IMR-90 (cell line): ENCODE measurements at regions not wholly inside any gene's neighbourhood (a gene's known extent, or its start where the extent isn't known, plus 50 kb on each side); places are given as distances from the start of the nearest gene placed in this dataset.

Experiments
- ATAC-seq: fragments of 200-7000 bp; cut with Tn5 transposase; 2 replicates; pipeline ENCODE4 v1.9.1; 2020; ENCODE audit warnings: low read depth, mild to moderate bottlenecking, moderate library complexity
- BruUV-seq: library from RNA; stranded (reverse); fragments of 400-500 nt; replicated peaks from 2 replicates; lab custom pipeline; 2021; lab: Mats Ljungman, UMichigan
- CTCF ChIA-PET: fragments of 300-600 bp; formaldehyde crosslinking; extraction: SDS; loops from one replicate; lab custom pipeline; 2021; ENCODE audit warnings: antibody characterized with exemption; lab: Yijun Ruan, JAX
- POLR2A ChIA-PET: fragments of 300-600 bp; sonication (Branson Sonifier 250); formaldehyde crosslinking; loops from one replicate; lab custom pipeline; 2022; ENCODE audit warnings: antibody characterized with exemption; ENCODE audit not compliant: unreplicated experiment; lab: Charles Lee
- DNase-seq: peaks from one replicate; pipeline ENCODE4 v3.0.0; 2013
- H2AFZ ChIP-seq: replicated peaks from 2 replicates; pipeline ENCODE3; 2013; ENCODE audit warnings: low read length, mild to moderate bottlenecking; ENCODE audit not compliant: poor library complexity
- H2AK5ac ChIP-seq: 2 replicates; pipeline ENCODE4 v1.6.1; 2013; ENCODE audit warnings: low read depth, low read length, inconsistent platforms
- H2AK9ac ChIP-seq: replicated peaks from 2 replicates; pipeline ENCODE3; 2013; ENCODE audit warnings: mild to moderate bottlenecking, low read depth, low read length, moderate library complexity; ENCODE audit not compliant: poor library complexity
- H2BK120ac ChIP-seq: 2 replicates; pipeline ENCODE4 v1.6.1; 2013; ENCODE audit warnings: low read depth, low read length, inconsistent platforms
- H2BK15ac ChIP-seq: 3 replicates; pipeline ENCODE4 v1.6.1; 2013; ENCODE audit warnings: low read depth, low read length, inconsistent platforms
- H2BK20ac ChIP-seq: 2 replicates; pipeline ENCODE4 v1.6.1; 2013; ENCODE audit warnings: low read depth, mild to moderate bottlenecking, inconsistent platforms, low read length, moderate library complexity
- H2BK5ac ChIP-seq: 2 replicates; pipeline ENCODE4 v1.6.1; 2013; ENCODE audit warnings: mild to moderate bottlenecking, low read depth, low read length, inconsistent platforms; ENCODE audit not compliant: poor library complexity, severe bottlenecking
- H3K14ac ChIP-seq: replicated peaks from 2 replicates; pipeline ENCODE4 v1.6.1; 2013; ENCODE audit warnings: low read depth, low read length, inconsistent platforms
- H3K18ac ChIP-seq: 2 replicates; pipeline ENCODE4 v1.6.1; 2013; ENCODE audit warnings: low read depth, low read length, control low read depth
- H3K23ac ChIP-seq: 2 replicates; pipeline ENCODE4 v1.6.1; 2013; ENCODE audit warnings: low read depth, low read length, inconsistent platforms
- H3K27ac ChIP-seq: 2 replicates; pipeline ENCODE4 v1.5.1; 2013; ENCODE audit warnings: mild to moderate bottlenecking, control low read depth, low read length; ENCODE audit not compliant: insufficient read depth
- H3K27me3 ChIP-seq: 2 replicates; pipeline ENCODE4 v1.6.1; 2013; ENCODE audit warnings: low read length; ENCODE audit not compliant: control insufficient read depth, insufficient read depth
- H3K36me3 ChIP-seq: 2 replicates; pipeline ENCODE4 v1.6.1; 2013; ENCODE audit warnings: low read length, mixed read lengths; ENCODE audit not compliant: control insufficient read depth, insufficient read depth
- H3K4ac ChIP-seq: 2 replicates; pipeline ENCODE4 v1.6.1; 2013; ENCODE audit warnings: low read depth, low read length, inconsistent platforms
- H3K4me1 ChIP-seq: 2 replicates; pipeline ENCODE4 v1.6.1; 2013; ENCODE audit warnings: low read length, mixed read lengths; ENCODE audit not compliant: control insufficient read depth, insufficient read depth
- H3K4me2 ChIP-seq: 2 replicates; pipeline ENCODE4 v1.6.1; 2013; ENCODE audit warnings: low read depth, mild to moderate bottlenecking, control low read depth, low read length, moderate library complexity
- H3K4me3 ChIP-seq: 2 replicates; pipeline ENCODE4 v1.5.1; 2013; ENCODE audit warnings: low read depth, mild to moderate bottlenecking, control low read depth, low read length, moderate library complexity; ENCODE audit not compliant: insufficient read depth
- H3K56ac ChIP-seq: 2 replicates; pipeline ENCODE4 v1.6.1; 2013; ENCODE audit warnings: low read length, inconsistent platforms; ENCODE audit not compliant: insufficient read depth; ENCODE audit errors: extremely low read depth
- H3K79me1 ChIP-seq, 2 experiments: 2 replicates each; pipeline ENCODE4 v1.6.1; 2013; ENCODE audit warnings: low read length in 2 of 2, inconsistent platforms in 1 of 2, low read depth in 1 of 2
- H3K9ac ChIP-seq: 2 replicates; pipeline ENCODE4 v1.6.1; 2013; ENCODE audit warnings: low read depth, low read length, control low read depth
- H3K9me1 ChIP-seq: 2 replicates; pipeline ENCODE4 v1.6.1; 2013; ENCODE audit warnings: low read length, inconsistent platforms; ENCODE audit not compliant: insufficient read depth
- H3K9me3 ChIP-seq: 2 replicates; pipeline ENCODE4 v1.6.1; 2013; ENCODE audit warnings: low read length; ENCODE audit not compliant: control insufficient read depth, insufficient read depth
- H4K20me1 ChIP-seq: 2 replicates; pipeline ENCODE4 v1.6.1; 2013; ENCODE audit warnings: low read length, inconsistent platforms; ENCODE audit not compliant: insufficient read depth
- H4K5ac ChIP-seq: 2 replicates; pipeline ENCODE4 v1.6.1; 2013; ENCODE audit warnings: mild to moderate bottlenecking, low read depth, low read length, control low read depth
- H4K8ac ChIP-seq, 2 experiments: 2 replicates each; pipeline ENCODE4 v1.6.1; 2013; ENCODE audit warnings: low read depth in 2 of 2, low read length in 2 of 2, control low read depth in 1 of 2, inconsistent platforms in 1 of 2
- H4K91ac ChIP-seq: 2 replicates; pipeline ENCODE4 v1.6.1; 2013; ENCODE audit warnings: low read depth, low read length, inconsistent platforms; ENCODE audit not compliant: insufficient read depth
- BHLHE40 ChIP-seq: fragments of 150-350 bp; IDR thresholded peaks from 2 replicates; pipeline ENCODE4 v1.6.1; 2016; ENCODE audit warnings: mild to moderate bottlenecking, low read depth, low read length
- CEBPB ChIP-seq: IDR thresholded peaks from 2 replicates; pipeline ENCODE4 v1.6.1; 2012; ENCODE audit warnings: low read depth, low read length, improper control_type of control experiment
- CHD1 ChIP-seq: IDR thresholded peaks from 2 replicates; pipeline ENCODE4 v1.6.1; 2012; ENCODE audit warnings: low read depth, low read length, improper control_type of control experiment
- FOS ChIP-seq: fragments of 150-350 bp; IDR thresholded peaks from 2 replicates; pipeline ENCODE4 v1.6.1; 2016; ENCODE audit warnings: low read depth, low read length
- MAFK ChIP-seq: IDR thresholded peaks from 2 replicates; pipeline ENCODE4 v1.6.1; 2012; ENCODE audit warnings: low read depth, low read length, improper control_type of control experiment
- MXI1 ChIP-seq: IDR thresholded peaks from 2 replicates; pipeline ENCODE4 v1.6.1; 2012; ENCODE audit warnings: low read depth, mild to moderate bottlenecking, low read length, moderate library complexity, borderline replicate concordance
- NFE2L2 ChIP-seq: fragments of 150-350 bp; IDR thresholded peaks from 2 replicates; pipeline ENCODE4 v1.6.1; 2016; ENCODE audit warnings: low read depth, mild to moderate bottlenecking, low read length
- RAD21 ChIP-seq: IDR thresholded peaks from 2 replicates; pipeline ENCODE4 v1.6.1; 2012; ENCODE audit warnings: low read length, improper control_type of control experiment
- WGBS, 2 experiments: methylation state at CpG; one replicate each; pipeline versions ENCODE4 v1.1.5 to v1.1.7; 2013; ENCODE audit warnings: missing lambda C conversion rate in 2 of 2; ENCODE audit not compliant: insufficient read length in 1 of 2; ENCODE audit errors: extremely low coverage in 2 of 2; 5-methylcytosine and 5-hydroxymethylcytosine counted together
- dilution Hi-C: fragments of 300-500 bp; cut with HindIII; formaldehyde crosslinking; loops from one replicate; pipeline ENCODE4 v1.14.3; 2018; ENCODE audit warnings: low sequenced_read_pairs; ENCODE audit not compliant: unreplicated experiment
- in situ Hi-C: fragments of 300-500 bp; cut with MboI; formaldehyde crosslinking; loops from 3 replicates; pipeline ENCODE4 v1.14.3; 2019; ENCODE audit warnings: low sequenced_read_pairs, inconsistent platforms, mixed read lengths
- intact Hi-C: fragments of 100-400 bp; cut with micrococcal nuclease; formaldehyde crosslinking; loops from 2 replicates; pipeline ENCODE4 v1.10.0; 2022
- TF ChIP-seq, protein P1 (sequence below): conservative IDR thresholded peaks from 2 replicates; pipeline ENCODE4 v1.5.1; 2012; ENCODE audit warnings: mild to moderate bottlenecking, low read depth, low read length, improper control_type of control experiment
- TF ChIP-seq, protein P2 (sequence below): fragments of 150-350 bp; IDR thresholded peaks from 2 replicates; pipeline ENCODE4 v1.6.1; 2016; ENCODE audit warnings: low read depth, mild to moderate bottlenecking, low read length, moderate library complexity, borderline replicate concordance
- TF ChIP-seq, protein P3 (sequence below): fragments of 150-350 bp; IDR thresholded peaks from 2 replicates; pipeline ENCODE4 v1.6.1; 2017; ENCODE audit warnings: mild to moderate bottlenecking, antibody characterized with exemption, low read length, low read depth

GRCh38 chr2:128622371-128622770, 303.7 kb upstream of the HS6ST1 start:
- no peak overlapping the region for H2BK5ac ChIP-seq
- H3K14ac ChIP-seq: peak overlapping the region; percentile 74; the same call in 1 of the 2 replicates
- H3K36me3 ChIP-seq: no peaks in the 10 kb centered on the region
- 100% methylated on average over 2 of the region's 7 CpGs; no CpG with 5 or more reads in 1 of the 2 experiments for WGBS, 2 experiments
- no peak overlapping the region for H3K9ac ChIP-seq
- H4K91ac ChIP-seq: peak overlapping the region; percentile 92
- no peaks in the 10 kb centered on the region for H3K9me3 ChIP-seq
- no peak for DNase-seq
- peaks cover 34% of the 10 kb centered on the region for H3K4me1 ChIP-seq
- CTCF ChIA-PET: no interaction called here
- peak overlapping the region; percentile 46; the same call in 1 of the 2 replicates for H3K18ac ChIP-seq
- peak overlapping the region; percentile 67 for H3K4ac ChIP-seq
- no peaks in the 10 kb centered on the region for H3K79me1 ChIP-seq
- BruUV-seq: no TSS peak
- H2AK9ac ChIP-seq: peak overlapping the region; percentile 84
- peak overlapping the region; percentile 55; the same call in 2 of the 3 replicates for H2BK15ac ChIP-seq
- H2AK5ac ChIP-seq: peak overlapping the region; percentile 67
- no peak overlapping the region for H3K4me3 ChIP-seq
- H3K4me2 ChIP-seq: no peak overlapping the region
- H4K20me1 ChIP-seq: no peaks in the 10 kb centered on the region
- peak overlapping the region; percentile 92 for H2BK20ac ChIP-seq
- no peak overlapping the region for H3K23ac ChIP-seq
- H4K8ac ChIP-seq: peak overlapping the region in 1 of 2 experiments; percentile 13; a peak in 2 of 4 replicates
- dilution Hi-C loops (no loop called here), intact Hi-C loops (loop anchor here (5.0 kb wide), 1 partner anchor 300 kb away; no protein-coding TSS in a partner anchor), in situ Hi-C loops (loop anchor here (10.0 kb wide), 1 partner anchor 298 kb away; no protein-coding TSS in a partner anchor)
- POLR2A ChIA-PET: no interaction called here
- peak overlapping the region; percentile 35 for H4K5ac ChIP-seq
- TF ChIP-seq FOS: no peak
- no peak for TF ChIP-seq MXI1
- TF ChIP-seq, protein P1, sequence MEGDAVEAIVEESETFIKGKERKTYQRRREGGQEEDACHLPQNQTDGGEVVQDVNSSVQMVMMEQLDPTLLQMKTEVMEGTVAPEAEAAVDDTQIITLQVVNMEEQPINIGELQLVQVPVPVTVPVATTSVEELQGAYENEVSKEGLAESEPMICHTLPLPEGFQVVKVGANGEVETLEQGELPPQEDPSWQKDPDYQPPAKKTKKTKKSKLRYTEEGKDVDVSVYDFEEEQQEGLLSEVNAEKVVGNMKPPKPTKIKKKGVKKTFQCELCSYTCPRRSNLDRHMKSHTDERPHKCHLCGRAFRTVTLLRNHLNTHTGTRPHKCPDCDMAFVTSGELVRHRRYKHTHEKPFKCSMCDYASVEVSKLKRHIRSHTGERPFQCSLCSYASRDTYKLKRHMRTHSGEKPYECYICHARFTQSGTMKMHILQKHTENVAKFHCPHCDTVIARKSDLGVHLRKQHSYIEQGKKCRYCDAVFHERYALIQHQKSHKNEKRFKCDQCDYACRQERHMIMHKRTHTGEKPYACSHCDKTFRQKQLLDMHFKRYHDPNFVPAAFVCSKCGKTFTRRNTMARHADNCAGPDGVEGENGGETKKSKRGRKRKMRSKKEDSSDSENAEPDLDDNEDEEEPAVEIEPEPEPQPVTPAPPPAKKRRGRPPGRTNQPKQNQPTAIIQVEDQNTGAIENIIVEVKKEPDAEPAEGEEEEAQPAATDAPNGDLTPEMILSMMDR: no peak
- TF ChIP-seq CHD1: no peak
- no peak for TF ChIP-seq CEBPB
- no peak for TF ChIP-seq MAFK
- TF ChIP-seq, protein P2, sequence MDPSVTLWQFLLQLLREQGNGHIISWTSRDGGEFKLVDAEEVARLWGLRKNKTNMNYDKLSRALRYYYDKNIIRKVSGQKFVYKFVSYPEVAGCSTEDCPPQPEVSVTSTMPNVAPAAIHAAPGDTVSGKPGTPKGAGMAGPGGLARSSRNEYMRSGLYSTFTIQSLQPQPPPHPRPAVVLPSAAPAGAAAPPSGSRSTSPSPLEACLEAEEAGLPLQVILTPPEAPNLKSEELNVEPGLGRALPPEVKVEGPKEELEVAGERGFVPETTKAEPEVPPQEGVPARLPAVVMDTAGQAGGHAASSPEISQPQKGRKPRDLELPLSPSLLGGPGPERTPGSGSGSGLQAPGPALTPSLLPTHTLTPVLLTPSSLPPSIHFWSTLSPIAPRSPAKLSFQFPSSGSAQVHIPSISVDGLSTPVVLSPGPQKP: no peak
- no peak for TF ChIP-seq BHLHE40
- TF ChIP-seq, protein P3, sequence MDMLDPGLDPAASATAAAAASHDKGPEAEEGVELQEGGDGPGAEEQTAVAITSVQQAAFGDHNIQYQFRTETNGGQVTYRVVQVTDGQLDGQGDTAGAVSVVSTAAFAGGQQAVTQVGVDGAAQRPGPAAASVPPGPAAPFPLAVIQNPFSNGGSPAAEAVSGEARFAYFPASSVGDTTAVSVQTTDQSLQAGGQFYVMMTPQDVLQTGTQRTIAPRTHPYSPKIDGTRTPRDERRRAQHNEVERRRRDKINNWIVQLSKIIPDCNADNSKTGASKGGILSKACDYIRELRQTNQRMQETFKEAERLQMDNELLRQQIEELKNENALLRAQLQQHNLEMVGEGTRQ: no peak
- no peak for TF ChIP-seq RAD21
- no peak for TF ChIP-seq NFE2L2
- peaks cover 28% of the 10 kb centered on the region for H3K9me1 ChIP-seq
- H3K27ac ChIP-seq: no peak overlapping the region
- no peak for ATAC-seq
- H2BK120ac ChIP-seq: peak overlapping the region; percentile 93
- H3K27me3 ChIP-seq: no peaks in the 10 kb centered on the region
- no peak overlapping the region for H3K56ac ChIP-seq
- no peak overlapping the region for H2AFZ ChIP-seq
